ENCODE measurements at regions not wholly inside any gene's neighbourhood (a gene's known extent, or its start where the extent isn't known, plus 50 kb on each side); places are given as distances from the start of the nearest gene placed in this dataset.

DNA sequence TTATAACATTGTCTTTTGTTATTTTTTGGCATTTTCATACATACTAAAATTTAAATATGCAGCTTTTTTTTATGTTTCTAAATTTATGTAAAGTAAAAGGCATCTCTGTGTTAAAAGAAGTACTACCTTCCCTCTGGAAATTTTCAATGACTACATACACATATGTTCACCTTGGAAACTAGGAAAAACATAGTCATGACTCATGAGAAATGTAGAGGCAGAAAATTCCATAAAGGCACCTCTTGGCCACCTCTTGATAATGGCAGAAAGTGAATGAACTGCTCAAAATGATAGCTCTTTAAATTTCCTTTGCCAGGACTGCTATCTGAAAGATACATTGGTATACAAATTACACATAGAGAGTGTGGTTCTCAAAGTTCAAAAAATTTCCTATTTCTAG is 889.1 kb upstream of the ZEB2 start:
- peaks cover 0 to 3% (median 0%) of the 10 kb centered on the region in 4 donors for H3K4me1 ChIP-seq
- H3K36me3 ChIP-seq, result no peaks in the 10 kb centered on the region
- TF ChIP-seq POLR2A (IDR thresholded peaks at IDR 0.05), result no peak
- TF ChIP-seq, protein P1, sequence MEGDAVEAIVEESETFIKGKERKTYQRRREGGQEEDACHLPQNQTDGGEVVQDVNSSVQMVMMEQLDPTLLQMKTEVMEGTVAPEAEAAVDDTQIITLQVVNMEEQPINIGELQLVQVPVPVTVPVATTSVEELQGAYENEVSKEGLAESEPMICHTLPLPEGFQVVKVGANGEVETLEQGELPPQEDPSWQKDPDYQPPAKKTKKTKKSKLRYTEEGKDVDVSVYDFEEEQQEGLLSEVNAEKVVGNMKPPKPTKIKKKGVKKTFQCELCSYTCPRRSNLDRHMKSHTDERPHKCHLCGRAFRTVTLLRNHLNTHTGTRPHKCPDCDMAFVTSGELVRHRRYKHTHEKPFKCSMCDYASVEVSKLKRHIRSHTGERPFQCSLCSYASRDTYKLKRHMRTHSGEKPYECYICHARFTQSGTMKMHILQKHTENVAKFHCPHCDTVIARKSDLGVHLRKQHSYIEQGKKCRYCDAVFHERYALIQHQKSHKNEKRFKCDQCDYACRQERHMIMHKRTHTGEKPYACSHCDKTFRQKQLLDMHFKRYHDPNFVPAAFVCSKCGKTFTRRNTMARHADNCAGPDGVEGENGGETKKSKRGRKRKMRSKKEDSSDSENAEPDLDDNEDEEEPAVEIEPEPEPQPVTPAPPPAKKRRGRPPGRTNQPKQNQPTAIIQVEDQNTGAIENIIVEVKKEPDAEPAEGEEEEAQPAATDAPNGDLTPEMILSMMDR (IDR thresholded peaks at IDR 0.05), result no peak
- no peak overlapping the region for H3K4me3 ChIP-seq
- DNase-seq, result no peak
- no peaks in the 10 kb centered on the region for H3K27me3 ChIP-seq
- H3K27ac ChIP-seq, result no peak overlapping the region
- H3K9me3 ChIP-seq, result no peaks in the 10 kb centered on the region

DNA sequence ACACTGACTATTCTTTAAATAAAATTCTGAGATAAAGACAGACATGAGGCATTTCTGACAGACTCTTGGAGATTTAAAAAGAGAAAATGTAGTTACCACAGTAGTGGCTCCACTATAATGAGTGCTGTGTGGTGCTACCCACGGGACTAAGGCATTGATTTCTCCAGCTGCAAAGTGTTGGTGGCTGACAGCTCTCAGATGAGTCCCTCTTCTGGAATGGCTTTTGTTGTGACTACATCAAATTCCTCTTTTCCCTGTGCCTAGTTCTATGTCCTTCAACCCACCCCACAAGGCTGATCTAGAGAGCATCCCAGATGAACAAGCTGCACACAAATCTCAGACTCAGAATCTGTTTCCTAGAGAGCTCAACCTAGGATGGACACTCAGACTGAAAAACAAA is 884.8 kb upstream of the ZEB2 start:
- no peaks in the 10 kb centered on the region for H3K4me1 ChIP-seq
- TF ChIP-seq, protein P1 (IDR thresholded peaks at IDR 0.05), result no peak
- TF ChIP-seq POLR2A (IDR thresholded peaks at IDR 0.05), result no peak

DNA sequence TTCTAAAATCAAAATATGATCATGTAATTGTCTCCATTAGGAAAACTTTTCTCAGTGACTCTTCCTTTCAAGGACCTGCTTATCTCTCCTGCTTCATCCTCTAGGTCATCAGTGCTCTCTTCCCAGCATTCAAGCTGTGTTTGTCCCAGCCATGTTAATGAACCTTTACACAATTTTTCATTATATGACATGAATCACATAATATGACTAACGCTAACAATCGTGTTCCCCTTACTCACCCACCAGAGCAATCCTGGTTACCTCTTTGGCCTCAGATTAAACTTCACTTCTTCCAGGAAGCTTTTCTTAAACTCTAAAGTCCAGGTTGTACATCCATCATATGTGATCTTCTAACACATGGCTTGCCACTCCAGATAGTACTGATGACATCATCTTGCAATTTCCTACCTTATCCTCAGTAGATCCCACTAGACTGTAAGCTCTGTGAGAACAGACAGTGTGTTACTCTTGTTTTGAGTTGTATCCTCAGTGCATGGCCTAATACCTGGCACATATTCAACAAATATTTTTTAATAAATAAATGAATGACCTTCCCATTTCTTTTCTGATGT is 882.9 kb upstream of the ZEB2 start:
- Histone ChIP-seq H3K9me3 (no peaks in the 10 kb centered on the region), H3K27me3 (no peaks in the 10 kb centered on the region), H3K36me3 (no peaks in the 10 kb centered on the region), H3K27ac (no peak overlapping the region), H3K4me3 (no peak overlapping the region), H3K4me1 (no peaks in the 10 kb centered on the region)
- TF ChIP-seq POLR2A (IDR thresholded peaks at IDR 0.05), result no peak
- DNase-seq, result no peak

More for the DNA sequence above, 884.8 kb upstream of the ZEB2 start:
- Histone ChIP-seq H3K27ac (no peak overlapping the region), H3K27me3 (no peaks in the 10 kb centered on the region), H3K9me3 (no peaks in the 10 kb centered on the region), H3K36me3 (no peaks in the 10 kb centered on the region), H3K4me3 (no peak overlapping the region)
- DNase-seq, result no peak

DNA sequence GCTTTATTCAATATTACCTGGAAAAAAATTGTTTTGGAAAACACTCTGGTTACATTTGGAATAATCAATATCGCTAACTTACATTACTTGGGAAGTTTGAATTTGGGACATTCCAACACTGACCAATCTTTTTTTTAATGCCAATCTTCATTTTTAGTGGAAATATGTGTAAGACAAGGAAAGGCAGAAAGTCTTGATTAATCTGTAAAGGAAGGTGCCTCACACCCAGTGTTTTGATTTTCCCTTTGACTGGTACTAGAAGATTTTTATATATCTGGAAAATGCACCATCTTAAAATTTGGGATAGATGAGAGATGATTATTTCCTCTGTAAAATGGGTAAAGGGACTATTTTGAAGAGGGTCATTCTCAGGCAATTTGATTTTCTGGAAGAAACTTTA is 879.2 kb upstream of the ZEB2 start:
- no peaks in the 10 kb centered on the region for H3K36me3 ChIP-seq
- H3K27ac ChIP-seq, result no peak overlapping the region
- H3K4me1 ChIP-seq, result no peaks in the 10 kb centered on the region
- TF ChIP-seq POLR2A (IDR thresholded peaks at IDR 0.05), result no peak
- TF ChIP-seq, protein P1 (IDR thresholded peaks at IDR 0.05), result no peak
- H3K4me3 ChIP-seq, result no peak overlapping the region
- no peak for DNase-seq
- no peaks in the 10 kb centered on the region for H3K9me3 ChIP-seq
- no peaks in the 10 kb centered on the region for H3K27me3 ChIP-seq

DNA sequence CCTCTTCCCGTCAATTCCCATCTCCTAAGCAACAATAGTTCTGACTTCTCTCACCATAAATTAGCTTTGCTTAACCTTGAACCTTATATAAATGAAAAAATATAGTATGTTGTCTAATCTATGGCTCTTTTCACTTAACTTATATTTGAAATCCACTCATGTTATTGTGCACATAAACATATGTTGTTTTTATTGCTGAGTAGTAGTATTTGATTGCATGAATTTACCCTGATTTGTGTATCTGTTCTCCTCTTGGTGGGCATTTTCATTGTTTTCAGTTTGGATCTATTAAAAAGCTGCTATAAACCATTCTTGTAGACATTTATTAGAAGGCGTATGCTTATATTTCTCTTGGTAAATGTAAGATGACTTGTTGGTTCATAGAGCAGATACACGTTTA is 874.3 kb upstream of the ZEB2 start:
- TF ChIP-seq POLR2A (IDR thresholded peaks at IDR 0.05), result no peak
- TF ChIP-seq, protein P1 (IDR thresholded peaks at IDR 0.05), result no peak
- no peak for DNase-seq
- Histone ChIP-seq H3K27me3 (no peaks in the 10 kb centered on the region), H3K4me3 (no peak overlapping the region), H3K36me3 (no peaks in the 10 kb centered on the region), H3K4me1 (no peaks in the 10 kb centered on the region), H3K9me3 (no peaks in the 10 kb centered on the region), H3K27ac (no peak overlapping the region)

DNA sequence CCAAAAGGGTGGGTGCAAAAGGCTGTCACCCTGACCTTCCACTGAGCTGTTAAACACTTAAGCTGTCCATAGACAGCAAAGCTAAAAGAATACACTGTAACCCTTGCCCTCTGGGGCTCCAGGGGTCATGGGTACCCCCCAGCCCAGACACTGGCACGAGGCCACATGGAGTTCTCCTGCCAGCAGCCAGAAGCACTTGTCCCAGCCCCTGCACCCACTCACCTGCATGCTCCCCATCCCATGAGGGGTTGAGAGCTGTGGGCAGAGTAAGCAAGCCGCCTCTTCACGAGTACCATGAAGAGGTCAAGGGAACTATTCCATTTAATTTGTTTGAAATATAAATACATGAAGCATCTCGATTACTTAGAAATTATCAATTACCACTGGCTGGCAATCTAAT is 867.1 kb upstream of the ZEB2 start:
- Histone ChIP-seq H3K4me3 (no peak overlapping the region), H3K36me3 (no peaks in the 10 kb centered on the region), H3K27me3 (no peaks in the 10 kb centered on the region), H3K9me3 (no peaks in the 10 kb centered on the region), H3K4me1 (no peaks in the 10 kb centered on the region), H3K27ac (no peak overlapping the region)
- no peak for DNase-seq
- TF ChIP-seq POLR2A (IDR thresholded peaks at IDR 0.05), result no peak
- TF ChIP-seq, protein P1 (IDR thresholded peaks at IDR 0.05), result no peak

Measured in Peyer's patch (tissue), 4 donors.